SHP77 (cell line): ENCODE measurements at regions not wholly inside any gene's neighbourhood (a gene's known extent, or its start where the extent isn't known, plus 50 kb on each side); places are given as distances from the start of the nearest gene placed in this dataset.
"Not testable (repeated sequence)": the region's sequence is repeated elsewhere in the genome, so short reads cannot be mapped to it uniquely, and the experiment has no call there.

ENCODE experiments used
- DNase-seq, 2 experiments: peaks; one replicate each; lab custom pipeline; 2025; lab: John Stamatoyannopoulos, UW

DNA sequence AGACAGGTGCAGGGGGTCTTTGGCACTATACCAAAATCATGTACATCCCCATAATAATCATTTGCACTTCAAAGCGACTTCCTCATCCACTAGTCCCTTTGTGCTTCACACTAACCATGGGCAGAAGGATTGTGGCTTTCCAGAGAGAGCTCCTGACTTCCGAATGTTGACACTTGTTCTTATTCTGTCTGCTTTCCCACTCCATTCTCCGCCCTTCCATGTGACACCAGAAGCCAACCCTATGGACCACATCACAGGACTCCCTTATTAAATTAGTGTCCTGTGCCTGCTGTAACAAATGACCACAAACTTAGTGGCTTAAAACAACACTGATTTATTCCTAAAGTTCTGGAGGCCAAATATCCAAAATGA is 91.6 kb downstream of the CMC2 start:
- DNase-seq = no peak

DNA sequence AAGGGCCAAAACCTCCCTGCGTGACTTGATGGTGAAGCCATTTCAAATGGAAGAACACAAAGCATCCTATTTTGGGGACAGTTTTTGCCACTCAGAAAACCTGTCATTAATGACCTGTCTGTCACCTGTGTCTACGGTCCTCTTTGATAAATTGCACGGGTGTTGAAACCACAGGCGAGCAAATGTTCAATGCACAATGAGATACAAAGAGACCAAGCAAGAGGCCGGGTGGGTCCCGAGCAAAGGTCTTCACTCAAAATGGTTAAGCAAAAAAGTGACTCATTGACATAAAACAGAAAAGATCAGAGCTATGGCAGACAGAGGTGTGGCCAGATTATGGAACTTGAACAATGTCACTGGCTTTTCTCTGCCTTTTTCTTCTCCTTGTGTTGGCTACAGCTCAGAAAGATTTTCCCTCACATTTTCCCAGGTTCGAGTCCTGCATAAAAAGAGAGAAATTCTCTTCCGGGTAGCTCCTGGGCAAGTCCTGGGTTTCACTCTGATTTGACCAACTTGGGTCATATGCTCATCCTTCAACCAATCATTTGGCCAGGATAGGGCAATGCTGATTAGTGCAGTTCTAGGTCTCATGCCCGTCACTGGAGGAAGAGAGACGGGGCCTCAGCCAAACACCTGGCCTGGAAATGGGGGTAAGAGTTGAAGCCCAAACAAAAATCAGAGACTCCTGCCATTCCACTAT is 92.2 kb downstream of the CMC2 start:
- DNase-seq = no peak

DNA sequence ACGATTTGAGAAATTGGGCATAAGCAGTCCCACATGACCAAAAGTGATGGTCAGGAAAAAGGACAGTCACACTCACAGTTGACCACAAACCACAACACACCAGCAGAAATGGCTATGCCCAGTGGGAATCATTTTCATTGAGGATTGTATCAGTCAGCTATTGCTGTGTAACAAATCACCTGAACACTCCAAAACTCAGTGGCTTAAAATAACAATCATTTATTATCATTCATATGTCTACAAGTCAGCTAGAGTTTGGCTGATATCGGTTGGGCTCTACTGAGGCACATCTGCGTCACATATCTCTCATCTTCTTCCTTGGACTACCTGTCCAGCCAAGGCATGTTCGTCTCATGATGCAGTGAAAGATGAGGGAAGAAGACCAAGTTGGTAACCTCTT is 93.3 kb downstream of the CMC2 start:
- DNase-seq = no peak

DNA sequence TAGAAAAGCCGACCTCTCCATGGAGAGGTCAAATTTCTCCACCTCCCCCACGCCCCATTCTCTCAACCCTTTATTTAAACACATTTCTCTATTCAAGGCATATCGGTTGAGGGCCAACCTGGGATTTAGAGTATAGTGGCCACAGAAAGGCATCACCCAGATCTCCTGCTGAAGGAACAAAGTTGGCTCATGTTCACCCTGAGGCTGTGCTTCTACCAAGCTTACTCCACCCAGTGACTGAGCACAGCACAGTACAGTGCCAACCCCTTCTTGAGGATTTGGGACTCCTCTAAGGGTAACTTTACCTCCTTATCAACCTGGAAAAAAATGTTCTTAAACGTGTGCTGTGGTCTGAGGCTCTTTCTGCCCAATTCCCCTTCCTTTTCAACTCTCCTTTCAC is 94.0 kb downstream of the CMC2 start:
- DNase-seq = no peak

DNA sequence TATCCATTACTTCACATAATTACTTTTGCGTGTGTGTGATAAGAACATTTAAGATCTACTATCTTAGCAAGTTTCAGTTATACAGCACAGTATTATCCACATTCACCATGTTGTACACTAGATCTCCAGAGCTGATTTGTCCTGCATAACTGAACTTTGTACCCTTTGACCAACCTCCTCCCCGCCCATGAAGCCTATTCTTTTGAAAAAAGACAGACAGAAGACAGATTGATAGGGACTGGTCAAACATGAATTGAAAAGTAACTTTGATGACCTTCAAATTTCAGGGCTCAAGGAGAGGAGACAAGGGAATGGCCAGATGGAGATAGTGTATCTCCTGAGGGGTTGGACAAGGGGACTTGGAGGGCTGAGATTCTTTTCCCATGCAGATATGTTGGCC is 96.3 kb downstream of the CMC2 start:
- DNase-seq = no peak

DNA sequence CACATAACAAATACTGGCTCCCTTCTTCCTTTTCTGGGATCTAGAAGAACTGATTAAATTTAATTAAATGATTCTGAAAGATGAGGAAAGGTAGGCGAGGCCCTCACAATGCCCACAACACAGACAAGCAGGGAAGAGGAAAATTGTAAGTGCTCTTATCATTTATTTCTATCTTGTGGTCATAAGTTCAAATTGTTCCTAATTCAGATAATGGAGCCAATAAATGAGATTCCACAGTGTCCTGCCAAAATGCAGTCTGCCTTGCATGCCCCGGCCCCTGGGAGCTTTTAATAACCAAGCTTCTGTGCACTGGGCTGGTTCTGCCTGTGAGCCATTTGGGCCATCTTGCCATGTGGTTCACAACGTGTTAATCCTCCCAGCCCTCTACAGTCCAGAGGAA is 97.0 kb downstream of the CMC2 start:
- DNase-seq = no peak

DNA sequence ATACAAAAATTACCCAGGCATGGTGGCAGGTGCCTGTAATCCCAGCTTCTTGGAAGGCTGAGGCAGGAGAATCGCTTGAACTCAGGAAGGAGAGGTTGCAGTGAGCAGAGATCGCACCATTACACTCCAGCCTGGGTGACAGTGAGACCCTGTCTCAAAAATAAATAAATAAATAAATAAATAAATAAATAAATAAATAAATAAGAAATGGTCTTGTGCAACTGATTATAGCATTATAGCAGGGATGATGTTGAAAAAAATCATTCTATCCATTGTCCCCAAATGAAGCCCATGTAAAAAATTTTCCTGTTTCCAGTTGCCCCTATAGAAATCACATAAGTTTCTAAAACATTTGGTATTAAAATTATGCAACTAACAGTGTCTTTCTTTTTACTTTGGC is 100.5 kb downstream of the CMC2 start:
- not testable (repeated sequence) for DNase-seq

DNA sequence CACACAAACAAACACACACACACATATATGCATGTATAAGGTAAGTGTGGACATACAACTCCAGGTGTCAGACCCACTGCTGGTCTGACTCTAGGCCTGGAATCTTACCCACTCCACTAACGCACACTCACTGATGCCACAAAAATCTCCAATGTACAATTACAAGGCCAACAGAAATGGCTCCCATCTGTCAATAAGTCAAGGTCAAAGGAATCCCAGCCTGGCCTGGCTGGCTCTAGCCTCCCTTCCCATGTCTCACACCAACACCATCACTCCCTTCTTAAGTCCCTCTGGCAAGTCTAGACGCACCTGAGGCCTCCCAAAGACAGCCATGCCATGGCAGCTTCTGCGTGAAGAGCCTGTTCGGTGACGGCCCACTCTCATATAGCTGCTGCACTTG is 99.2 kb upstream of the CDYL2 start:
- DNase-seq = no peak

DNA sequence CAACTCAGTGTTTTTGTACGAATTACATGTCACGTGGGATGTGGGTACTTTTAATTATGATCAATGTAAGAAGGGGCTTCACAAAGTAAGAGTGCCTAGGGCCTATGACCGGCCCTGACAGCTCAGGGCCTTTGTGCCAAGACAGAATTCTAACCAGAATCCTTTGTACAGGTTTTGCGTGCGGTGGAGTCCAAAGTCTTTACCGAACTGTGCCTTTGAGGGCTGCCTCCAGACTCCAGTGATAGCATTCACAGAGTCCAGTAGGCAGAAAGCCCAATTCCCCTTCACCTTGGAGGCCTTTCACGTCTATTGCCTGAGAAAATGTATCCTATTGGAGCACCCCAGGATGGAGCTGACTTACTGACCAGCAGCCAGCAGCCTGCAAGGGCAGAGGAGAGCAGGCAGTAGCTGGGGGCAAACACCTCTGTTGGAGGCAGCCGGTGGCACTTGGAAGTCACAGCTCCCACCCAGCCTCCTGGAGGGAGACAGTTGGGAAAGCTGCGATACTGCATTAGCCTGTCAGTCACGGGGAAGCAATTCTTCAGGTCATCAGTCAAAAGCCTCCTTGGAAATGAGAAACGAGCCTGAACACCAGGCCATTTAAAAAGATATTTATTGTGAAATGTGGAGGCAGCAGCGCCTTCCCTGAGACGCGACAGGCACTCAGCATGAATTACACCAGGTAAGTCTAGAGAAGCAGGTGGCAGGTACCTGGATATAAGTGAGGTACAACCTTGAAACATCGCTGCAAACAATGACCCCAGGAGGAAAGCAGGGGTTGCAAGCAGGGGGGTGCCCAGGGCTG is 98.1 kb upstream of the CDYL2 start:
- no peak for DNase-seq

DNA sequence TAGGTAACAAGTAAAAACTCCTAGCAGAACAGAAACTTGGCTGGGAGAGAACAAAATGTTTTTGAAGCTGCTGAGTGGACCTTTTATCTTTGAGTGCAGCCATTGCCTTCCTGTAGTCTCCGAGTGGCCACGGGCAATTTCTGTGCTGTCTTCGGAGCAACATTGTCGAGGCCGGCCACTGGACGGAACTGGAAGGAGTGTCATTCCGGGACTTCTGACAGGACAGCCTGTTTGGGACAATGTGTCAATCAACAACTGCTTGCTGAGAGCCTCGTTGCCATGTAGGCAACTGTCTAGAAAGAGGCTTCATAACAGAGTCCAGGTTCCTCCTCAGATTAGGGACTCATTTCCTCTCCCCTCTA is 96.2 kb upstream of the CDYL2 start:
- DNase-seq = no peak

DNA sequence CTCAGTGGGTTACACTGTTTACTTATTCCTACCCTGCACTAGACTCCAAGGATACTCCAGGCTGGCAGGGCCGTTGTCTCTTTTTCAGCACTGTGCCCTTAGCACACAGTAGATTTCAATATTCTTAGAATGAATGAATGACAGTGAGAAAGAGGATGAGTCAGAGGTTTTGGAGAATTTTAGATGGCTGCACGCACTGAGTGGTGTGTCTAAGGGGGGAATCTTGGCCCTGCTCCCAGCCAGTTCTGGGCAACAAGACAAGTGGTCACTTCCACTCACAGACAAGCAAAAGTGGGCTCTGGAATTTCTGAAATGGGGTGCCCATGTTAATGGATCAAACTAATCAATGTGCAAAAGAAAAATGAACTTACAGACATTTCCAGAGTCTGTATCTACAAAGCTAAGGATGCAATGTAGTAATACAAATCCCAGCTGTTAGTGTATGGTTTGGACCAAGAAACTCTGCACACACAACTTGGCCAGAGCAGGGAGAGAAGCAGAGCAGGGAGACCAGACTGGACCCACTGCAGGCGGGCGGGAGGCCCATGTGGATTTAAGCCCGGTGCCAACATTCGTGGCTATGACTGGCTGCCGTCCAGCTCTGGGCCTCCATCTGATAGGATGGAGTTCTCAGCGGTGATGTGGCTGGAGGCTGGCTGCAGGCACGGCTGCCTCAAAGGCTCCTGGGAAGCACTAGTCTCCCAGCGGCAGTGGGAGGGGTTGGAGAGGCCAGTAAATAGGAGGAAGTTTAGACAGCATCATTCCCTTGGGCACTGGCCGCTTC is 95.6 kb upstream of the CDYL2 start:
- peak; percentile 63 to 77 for DNase-seq

DNA sequence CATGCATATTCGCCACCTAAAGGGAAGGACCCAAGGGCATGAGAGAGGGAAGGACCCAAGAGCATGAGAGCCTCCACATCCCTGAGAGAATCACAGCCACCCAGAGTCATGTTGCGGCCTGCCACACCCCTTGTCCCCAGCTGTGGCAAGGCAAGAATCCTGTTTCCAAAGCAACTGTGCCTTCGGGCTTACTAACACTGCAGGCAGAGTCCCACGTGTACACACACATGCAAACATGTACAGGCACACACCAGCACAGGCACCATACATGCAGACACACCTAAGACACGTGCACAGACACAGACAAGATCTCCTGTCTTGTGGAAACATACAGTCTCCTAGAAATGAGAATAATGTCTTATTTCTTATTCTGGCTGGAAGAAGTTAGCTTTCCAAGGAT is 92.4 kb upstream of the CDYL2 start:
- no peak for DNase-seq

DNA sequence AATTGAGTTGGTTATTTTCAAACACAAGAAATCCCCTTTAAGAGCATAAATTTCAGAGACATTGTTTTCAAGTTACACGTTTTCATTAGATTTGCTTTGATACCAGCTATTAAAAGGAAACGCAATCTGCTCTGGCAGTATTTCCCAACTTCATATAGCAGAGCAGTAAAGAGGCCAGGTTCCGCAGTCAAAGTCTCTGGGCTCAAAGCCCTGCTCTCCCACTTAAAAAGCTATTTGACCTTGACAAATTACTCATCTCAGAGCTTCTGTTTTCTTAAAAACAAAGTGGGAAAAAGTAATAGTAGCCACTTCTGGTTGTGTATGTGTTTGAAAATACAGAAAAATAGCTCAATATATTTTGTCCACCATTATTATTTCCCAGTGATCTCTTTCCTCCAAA is 89.7 kb upstream of the CDYL2 start:
- no peak for DNase-seq

DNA sequence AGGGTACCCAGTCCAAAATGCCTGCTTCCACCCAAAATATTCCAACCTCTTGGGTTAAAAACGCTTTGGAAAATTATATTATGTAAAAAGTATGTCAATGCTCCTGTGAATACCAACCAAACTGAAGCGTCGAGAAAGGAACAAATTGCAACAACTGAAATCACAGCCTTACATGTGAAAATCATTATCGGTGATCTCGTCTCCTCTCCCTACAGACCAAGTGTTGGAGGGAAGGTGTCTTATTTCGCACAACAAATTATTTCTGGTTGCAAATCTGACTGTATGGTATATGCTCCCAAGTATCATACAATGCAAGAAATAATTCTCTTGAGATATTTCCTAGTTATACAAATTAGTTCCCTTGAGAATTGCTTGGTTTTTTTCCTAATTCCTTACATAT is 89.3 kb upstream of the CDYL2 start:
- no peak for DNase-seq

DNA sequence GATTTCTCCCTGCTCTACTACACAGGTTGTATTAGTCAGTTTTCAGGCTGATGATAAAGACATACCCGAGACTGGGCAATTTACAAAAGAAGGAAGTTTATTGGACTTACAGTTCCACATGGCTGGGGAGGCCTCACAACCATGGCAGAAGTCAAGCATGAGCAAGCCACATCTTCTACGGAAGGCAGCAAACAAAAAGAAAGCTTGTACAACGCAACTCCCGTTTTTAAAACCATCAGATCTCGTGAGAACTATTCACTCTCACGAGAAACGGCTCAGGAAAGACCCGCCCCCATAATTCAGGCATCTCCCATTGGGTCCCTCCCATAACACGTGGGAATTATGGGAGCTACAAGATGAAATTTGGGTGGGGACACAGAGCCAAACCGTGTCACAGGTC is 88.0 kb upstream of the CDYL2 start:
- DNase-seq = not testable (repeated sequence)

DNA sequence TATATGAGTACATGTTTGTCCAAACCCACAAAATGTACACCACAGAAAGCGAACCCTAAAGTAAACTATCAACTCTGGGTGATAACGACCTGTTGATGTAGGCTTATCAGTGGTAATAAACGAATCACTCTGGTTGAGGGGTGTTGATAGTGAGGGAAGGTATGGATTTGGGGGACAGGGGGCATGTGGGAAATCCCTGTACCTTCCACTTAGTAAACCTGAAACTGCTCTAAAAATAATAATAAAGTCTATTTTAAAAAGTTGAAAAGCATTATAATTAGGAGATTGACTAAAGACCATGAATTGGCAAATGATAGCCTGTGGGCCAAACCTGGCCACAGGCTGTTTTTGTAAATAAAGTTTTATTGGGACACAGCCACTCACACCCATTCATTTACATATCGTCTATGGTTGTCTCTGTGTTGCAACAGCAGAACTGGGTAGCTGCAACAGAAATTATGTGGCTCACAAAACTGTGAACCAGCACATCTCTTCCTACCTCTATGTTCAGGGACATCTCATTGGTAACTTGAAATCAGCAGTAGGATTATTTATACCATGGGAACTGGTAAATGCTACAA is 85.5 kb upstream of the CDYL2 start:
- DNase-seq = no peak

DNA sequence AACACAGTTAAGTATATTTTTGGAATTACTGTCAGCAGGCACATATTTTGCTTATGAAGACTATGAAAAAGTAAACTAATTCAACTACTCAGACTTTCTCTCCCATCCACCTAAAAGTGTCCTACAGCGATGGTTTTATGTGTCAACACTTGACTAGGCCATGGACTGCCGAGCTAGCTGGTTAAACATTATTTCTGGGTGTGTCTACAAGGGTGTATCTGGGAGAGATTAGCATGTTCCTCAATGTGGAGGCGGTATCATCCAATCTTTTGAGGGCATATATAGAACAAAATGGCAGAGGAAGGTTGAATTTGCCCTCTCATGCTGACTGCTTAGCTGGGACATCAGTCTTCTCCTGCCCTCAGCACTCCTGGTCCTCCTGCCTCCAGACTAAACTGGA is 82.7 kb upstream of the CDYL2 start:
- DNase-seq = no peak

DNA sequence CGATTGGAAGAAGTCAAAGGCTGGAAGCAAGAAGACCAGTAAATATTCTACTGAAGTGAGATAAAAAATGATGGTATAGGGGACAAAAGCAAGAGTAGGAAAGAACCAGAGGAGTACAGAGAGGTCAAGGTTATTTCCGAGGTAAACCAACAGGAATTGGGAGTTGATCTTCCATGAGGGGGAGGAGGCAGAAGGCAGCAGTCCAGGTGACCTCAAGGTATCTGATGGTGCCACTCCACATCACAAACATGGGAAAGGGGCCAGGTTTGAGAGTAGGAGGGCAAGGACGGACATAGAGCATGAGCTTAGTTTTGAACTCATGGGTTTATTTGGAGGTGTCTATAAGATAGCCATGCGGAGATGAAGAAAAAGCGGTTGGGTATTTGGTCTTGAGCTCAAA is 79.4 kb upstream of the CDYL2 start:
- no peak for DNase-seq

DNA sequence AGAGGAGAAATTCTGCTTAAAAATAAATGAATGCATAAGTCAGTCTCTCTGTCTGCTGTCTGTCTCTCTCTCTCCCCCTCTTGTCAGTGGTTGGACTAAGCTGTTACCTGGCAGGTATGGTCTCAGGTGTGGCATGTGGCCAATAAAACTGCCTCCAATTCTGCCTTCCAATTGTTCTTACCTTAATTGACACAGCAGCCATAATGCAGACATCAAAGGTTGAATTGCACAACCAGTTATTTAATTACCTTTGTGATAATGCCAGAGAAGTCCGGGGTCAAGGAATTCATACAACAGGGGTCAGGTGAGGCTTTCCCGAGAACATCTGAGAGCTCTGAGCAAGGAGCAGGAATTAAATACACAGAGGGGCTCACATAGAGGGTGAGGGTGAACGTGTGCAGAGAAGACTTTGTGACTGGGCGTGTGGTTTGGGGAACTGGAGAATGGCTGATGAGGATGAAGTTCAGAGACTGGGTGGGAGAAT is 78.8 kb upstream of the CDYL2 start:
- no peak for DNase-seq

DNA sequence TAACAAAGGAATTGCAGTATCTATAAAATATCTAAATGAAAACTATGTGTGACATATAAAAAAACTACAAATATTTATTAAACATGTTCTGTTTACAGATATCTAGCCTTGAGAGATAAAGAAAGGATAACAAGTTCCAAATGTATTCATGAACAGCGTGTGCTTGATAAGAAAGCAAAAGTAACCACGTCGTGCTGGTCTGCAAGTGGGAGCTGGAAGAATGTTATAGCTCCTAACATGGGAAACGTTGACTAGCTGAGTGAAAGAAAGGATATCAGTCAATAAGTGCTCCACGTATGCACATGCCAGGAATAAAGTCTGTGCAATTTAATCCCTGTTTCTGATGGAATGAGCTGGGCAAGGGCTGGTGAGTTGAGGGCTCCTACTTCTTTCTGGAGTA is 71.2 kb upstream of the CDYL2 start:
- DNase-seq = no peak

DNA sequence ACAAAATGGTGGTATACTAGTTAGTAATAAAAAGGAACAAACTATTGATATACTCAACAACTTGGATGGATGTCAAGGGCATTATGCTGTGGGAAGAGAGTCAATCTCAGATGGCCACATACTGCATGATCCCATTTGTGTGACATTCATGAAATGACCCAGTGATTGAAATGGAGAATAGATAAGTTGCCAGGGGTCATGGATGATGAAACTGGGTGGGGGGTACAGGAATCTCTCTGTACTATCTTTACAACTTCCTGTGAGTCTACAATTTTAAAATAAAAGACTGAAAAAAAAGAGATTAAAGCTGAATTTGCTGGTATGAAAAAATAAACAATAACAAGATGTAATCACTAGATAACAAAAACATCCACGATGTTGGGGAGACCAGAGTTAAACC is 70.5 kb upstream of the CDYL2 start:
- no peak for DNase-seq

DNA sequence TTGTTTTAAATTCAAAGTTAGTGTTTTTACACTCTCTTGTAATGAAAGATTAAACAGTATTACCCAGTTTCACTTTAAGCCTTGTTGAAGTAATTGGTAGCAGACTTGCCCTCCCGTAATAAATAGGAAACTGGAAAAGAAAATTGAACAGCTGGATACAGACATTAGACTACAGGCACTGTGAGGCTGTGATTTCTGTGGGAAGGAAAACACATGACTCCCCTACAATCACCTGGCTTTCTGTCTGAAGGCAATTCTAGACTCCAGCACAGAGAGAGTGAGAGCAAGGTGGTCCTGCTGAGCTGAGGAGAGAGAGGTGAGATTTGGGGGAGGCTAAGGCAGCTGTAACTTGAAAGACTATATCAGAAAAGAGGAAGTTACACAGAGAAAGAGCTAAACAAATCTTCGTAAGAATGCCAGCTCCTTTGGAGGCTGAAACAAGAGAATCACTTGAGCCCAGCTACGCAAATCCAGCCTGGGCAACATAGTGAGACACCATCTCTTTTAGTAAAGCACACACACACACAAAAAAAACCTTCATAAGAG is 57.8 kb upstream of the CDYL2 start:
- DNase-seq = no peak
